ENCODE measurements at regions not wholly inside any gene's neighbourhood (a gene's known extent, or its start where the extent isn't known, plus 50 kb on each side); places are given as distances from the start of the nearest gene placed in this dataset.

GRCh38 chr5:62707563-62707962 is 128.9 kb downstream of the LRRC70 start:
- TF ChIP-seq CTCF (IDR thresholded peaks at IDR 0.05), result no peak
- TF ChIP-seq POLR2A (IDR thresholded peaks at IDR 0.05), result no peak
